ENCODE measurements at regions not wholly inside any gene's neighbourhood (a gene's known extent, or its start where the extent isn't known, plus 50 kb on each side); places are given as distances from the start of the nearest gene placed in this dataset.
"Not testable (repeated sequence)": the region's sequence is repeated elsewhere in the genome, so short reads cannot be mapped to it uniquely, and the experiment has no call there.

- no peak for DNase-seq
- intact Hi-C loops (cut with DNase I), result no loop called here
These were observed 327.1 kb downstream of the SATB1 start for GRCh38 chr3:18097989-18098388.

DNA sequence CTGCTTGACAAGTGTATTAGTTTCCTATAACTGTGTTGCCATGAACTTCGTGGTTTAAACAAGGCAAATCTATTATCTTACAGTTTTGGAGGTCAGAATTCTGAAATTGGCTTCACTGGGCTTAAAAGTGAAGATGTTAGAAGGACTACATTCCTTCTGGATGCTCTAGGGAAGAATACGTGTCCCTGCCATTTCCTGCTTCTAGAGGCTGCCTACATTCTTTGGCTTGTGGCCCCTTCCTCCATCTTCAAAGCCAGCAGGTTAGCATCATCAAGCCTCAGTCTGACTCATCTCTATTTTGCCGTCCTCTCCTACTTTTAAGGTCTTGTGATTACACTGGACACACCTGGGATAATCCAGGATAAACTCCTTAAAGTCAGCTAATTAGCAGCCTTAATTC is 327.7 kb downstream of the SATB1 start:
- intact Hi-C loops (cut with DNase I), result no loop called here
- DNase-seq, result no peak

DNA sequence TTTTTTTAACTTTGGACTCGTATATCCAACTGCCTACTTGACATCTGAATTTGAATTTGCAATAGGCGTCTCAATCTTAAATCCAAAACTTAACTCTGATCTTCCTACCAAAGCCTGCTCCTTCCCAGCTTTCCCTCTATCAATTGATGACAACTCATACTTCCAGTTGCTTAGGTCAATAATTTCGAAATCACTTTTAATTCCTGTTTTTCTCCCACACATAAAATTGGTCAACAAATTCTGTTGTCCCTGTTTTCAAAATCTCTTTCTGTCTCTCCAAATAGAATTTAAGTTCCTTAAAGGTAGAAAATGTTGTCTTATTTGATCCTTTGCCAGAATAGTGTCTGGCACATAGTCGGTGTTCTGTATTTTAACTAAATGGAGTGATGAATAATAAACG is 332.4 kb downstream of the SATB1 start:
- no peak for DNase-seq
- intact Hi-C loops (cut with DNase I), result no loop called here

- intact Hi-C loops (cut with DNase I), result no loop called here
- DNase-seq, result no peak
These were observed 334.8 kb downstream of the SATB1 start for GRCh38 chr3:18090377-18090776.

- intact Hi-C loops (cut with DNase I), result no loop called here
- no peak for DNase-seq
These were observed 337.2 kb downstream of the SATB1 start for GRCh38 chr3:18087988-18088387.

DNA sequence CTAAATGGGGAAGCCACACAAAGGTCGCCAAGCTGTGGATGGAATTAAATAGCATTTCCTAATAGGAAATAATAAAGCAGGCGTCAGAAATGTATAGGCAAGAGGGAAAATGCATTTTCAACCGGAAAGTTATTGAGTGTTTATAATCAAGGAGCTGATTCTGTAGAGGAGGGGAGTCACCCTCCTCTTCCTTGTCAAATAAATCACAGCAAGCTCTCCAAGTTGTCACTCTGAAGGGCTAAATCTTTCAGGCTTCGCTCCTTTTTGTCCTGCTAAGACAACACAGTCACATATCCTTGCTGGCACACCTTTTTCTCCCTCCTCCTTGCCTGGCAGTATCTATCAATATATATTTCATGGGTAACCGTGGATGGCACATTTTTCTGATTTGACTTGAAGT is 338.4 kb downstream of the SATB1 start:
- intact Hi-C loops (cut with DNase I), result no loop called here
- DNase-seq, result no peak

DNA sequence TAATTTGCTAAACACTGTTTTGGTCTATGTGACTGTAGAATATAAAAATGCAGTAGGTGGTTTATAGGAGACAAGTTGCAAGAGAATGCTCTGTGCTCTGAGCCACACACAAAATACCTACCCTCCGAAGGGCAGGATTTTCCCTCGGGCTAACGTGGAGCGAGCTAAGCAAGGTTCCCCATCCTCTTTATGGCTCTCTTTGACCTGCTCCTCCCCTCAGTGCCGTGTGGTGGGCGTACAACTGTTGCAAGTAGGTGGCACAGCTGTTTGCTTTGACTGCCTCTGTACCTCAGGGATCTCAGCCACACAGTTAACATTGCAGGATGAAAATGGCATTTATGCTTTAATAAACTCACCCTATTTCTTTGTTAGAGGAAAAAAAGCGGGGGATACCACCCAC is 339.1 kb downstream of the SATB1 start:
- peak in 35 of 42 donors; percentile 3 to 73 (median 32) for DNase-seq
- intact Hi-C loops (cut with DNase I), result no loop called here

GRCh38 chr3:18085429-18085828 is 339.7 kb downstream of the SATB1 start:
- intact Hi-C loops (cut with DNase I), result no loop called here

DNA sequence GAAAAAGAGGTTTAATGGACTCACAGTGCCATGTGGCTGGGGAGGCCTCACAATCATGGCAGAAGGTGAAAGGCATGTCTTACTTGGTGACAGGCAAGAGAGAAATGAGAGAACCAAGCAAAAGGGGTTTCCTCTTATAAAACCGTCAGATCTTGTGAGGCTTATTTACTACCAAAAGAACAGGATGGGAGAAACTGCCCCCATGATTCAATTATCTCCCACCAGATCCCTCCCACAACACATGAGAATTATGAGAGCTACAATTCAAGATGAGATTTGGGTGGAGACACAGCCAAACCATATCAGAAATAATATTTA is 340.8 kb upstream of the TBC1D5 start:
- intact Hi-C loops (cut with DNase I); DNase-seq: not testable (repeated sequence)

More at GRCh38 chr3:18085429-18085828, 339.7 kb downstream of the SATB1 start:
- no peak for DNase-seq

- intact Hi-C loops (cut with DNase I), result no loop called here
- no peak for DNase-seq
These were observed 340.3 kb upstream of the TBC1D5 start for GRCh38 chr3:18082551-18083272.

GRCh38 chr3:18080198-18080689 is 337.8 kb upstream of the TBC1D5 start:
- intact Hi-C loops (cut with DNase I), result no loop called here

GRCh38 chr3:18079739-18080138 is 337.3 kb upstream of the TBC1D5 start:
- intact Hi-C loops (cut with DNase I), result no loop called here

More at GRCh38 chr3:18080198-18080689, 337.8 kb upstream of the TBC1D5 start:
- no peak for DNase-seq

DNA sequence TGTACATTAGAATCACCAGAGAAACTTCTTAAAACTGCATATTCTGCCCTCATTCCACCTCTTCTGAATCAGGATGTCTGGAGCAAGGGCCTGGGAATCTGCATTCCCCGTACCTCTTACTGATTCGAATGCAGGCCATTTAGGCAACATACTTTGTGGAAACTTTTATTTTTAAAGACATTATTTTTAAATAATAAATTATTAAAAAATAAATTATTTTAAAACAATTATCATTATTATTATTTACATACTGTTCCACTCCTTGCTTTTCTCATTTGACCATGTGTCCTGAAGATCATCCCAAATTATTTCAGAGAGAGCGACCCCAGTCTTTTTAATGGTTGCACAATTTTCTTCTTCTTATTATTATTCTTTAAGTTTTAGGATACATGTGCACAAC is 336.6 kb upstream of the TBC1D5 start:
- intact Hi-C loops (cut with DNase I), result no loop called here
- DNase-seq, result no peak

More at GRCh38 chr3:18079739-18080138, 337.3 kb upstream of the TBC1D5 start:
- peak in 21 of 42 donors; percentile 8 to 80 (median 42) for DNase-seq

GRCh38 chr3:18077128-18077840 is 334.9 kb upstream of the TBC1D5 start:
- no peak for DNase-seq
- intact Hi-C loops (cut with DNase I), result no loop called here

GRCh38 chr3:18076301-18076700 is 333.9 kb upstream of the TBC1D5 start:
- intact Hi-C loops (cut with DNase I), result no loop called here

GRCh38 chr3:18075799-18076198 is 333.4 kb upstream of the TBC1D5 start:
- no peak for DNase-seq
- intact Hi-C loops (cut with DNase I), result no loop called here

More at GRCh38 chr3:18076301-18076700, 333.9 kb upstream of the TBC1D5 start:
- DNase-seq, result no peak

GRCh38 chr3:18071833-18072232 is 329.4 kb upstream of the TBC1D5 start:
- intact Hi-C loops (cut with DNase I), result no loop called here
- DNase-seq, result no peak

DNA sequence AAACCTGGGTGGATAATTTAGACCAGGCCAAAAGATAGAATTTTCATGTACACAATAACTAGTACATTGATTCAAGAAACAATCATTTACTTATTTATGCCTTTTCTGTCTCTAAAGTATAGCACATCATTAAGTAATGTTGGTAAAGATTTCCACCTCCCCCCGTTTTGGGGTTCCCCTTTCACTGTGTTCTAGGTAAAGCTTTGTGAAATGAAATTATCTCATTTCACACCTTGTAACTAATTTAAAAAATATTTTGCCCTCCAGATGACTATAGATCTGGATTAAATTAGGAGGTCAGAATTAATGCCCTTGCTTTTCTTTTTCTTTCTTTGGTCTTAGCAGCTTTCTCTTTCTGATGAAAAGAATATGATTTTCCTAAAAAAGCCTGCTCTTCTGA is 328.5 kb upstream of the TBC1D5 start:
- DNase-seq, result no peak
- intact Hi-C loops (cut with DNase I), result no loop called here

DNA sequence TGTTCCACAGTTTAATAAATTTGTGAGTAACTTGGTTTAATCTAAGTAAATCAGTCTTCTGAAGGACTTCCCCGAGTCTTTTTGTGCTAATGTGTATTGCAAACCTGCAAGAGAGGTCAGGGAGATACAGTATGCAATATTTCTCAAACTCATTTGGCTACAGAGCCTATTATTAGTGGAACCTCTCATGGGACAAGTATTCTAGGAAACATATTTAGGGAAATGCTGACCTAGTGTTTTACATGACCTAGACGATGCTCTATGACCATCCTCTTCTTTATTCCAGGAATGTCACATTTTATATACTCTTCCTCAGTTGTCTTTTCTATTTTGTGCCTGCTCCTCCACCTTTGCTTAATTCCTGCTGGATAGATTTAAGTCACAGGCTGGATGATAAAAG is 327.8 kb upstream of the TBC1D5 start:
- no peak for DNase-seq
- intact Hi-C loops (cut with DNase I), result no loop called here

GRCh38 chr3:18069568-18069967 is 327.1 kb upstream of the TBC1D5 start:
- no peak for DNase-seq
- intact Hi-C loops (cut with DNase I), result no loop called here

Measured in head of caudate nucleus (tissue), 42 donors.